SKM-1 treated with dmso at 0.1 percent for 144 hours (cell line): ENCODE measurements at regions not wholly inside any gene's neighbourhood (a gene's known extent, or its start where the extent isn't known, plus 50 kb on each side); places are given as distances from the start of the nearest gene placed in this dataset.
"Not testable (repeated sequence)": the region's sequence is repeated elsewhere in the genome, so short reads cannot be mapped to it uniquely, and the experiment has no call there.

ENCODE experiments used
- DNase-seq: peaks from one replicate; lab custom pipeline; 2025; ENCODE audit not compliant: unreplicated experiment; lab: John Stamatoyannopoulos, UW

GRCh38 chr7:85285527-85285926 lies 98.7 kb upstream of the SEMA3D start:
- DNase-seq: no peak

GRCh38 chr7:85275204-85275603 lies 88.3 kb upstream of the SEMA3D start:
- DNase-seq: no peak

GRCh38 chr7:85274454-85274853 lies 87.6 kb upstream of the SEMA3D start:
- DNase-seq: no peak

GRCh38 chr7:85262891-85263290 lies 76.0 kb upstream of the SEMA3D start:
- no peak for DNase-seq

GRCh38 chr7:85261336-85261735 lies 74.5 kb upstream of the SEMA3D start:
- DNase-seq: no peak

- not testable (repeated sequence) for DNase-seq
These were observed 62.9 kb upstream of the SEMA3D start for GRCh38 chr7:85249787-85250186.

- DNase-seq: no peak
These were observed 52.3 kb upstream of the SEMA3D start for GRCh38 chr7:85239109-85239508.

- no peak for DNase-seq
These were observed 50.9 kb upstream of the SEMA3D start for GRCh38 chr7:85237721-85238120.
